ENCODE measurements at regions not wholly inside any gene's neighbourhood (a gene's known extent, or its start where the extent isn't known, plus 50 kb on each side); places are given as distances from the start of the nearest gene placed in this dataset.

DNA sequence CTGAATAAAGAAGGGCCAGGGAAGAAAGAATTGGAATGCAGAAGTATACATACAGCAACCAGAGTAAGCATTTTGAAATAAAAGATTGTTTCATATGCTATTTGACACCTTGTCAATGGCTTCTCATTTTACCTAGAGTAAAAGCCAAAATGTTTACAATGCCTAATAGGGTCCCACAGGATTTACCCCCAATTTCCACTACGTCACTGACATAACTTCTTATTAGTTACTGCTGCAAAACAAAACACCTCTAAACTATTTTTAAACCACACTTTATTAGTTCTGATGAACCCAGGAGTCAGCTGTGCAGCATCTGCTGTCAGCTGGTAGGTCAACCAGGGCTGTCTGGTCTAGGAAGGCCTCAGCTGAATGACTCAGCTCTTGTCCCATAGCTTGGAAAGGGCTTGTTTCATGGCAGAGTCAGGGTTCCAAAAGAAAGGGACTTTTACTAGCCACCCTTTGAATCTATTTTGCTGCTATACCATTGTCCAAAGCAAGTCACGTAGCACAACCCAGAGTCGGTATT, 945.1 kb downstream of the EPHA3 start:
- peaks cover 0 to 3% (median 0%) of the 10 kb centered on the region in 4 experiments; a peak in 1 of 7 replicates for H3K4me1 ChIP-seq (replicated peaks in 1 of 4; ENCODE audit: control insufficient read depth in 3 of 4, insufficient read depth in 4 of 4, low read length in 3 of 4)
- no peaks in the 10 kb centered on the region for H3K36me3 ChIP-seq (ENCODE audit: control insufficient read depth in 2 of 4, insufficient read depth in 4 of 4, low read length in 3 of 4)
- H3K23ac ChIP-seq (ENCODE audit: insufficient read length), result no peak overlapping the region
- ChIA-PET POLR2A (ENCODE audit: partially characterized antibody) (no interaction called here), CTCF (ENCODE audit: partially characterized antibody) (no interaction called here)
- no peak overlapping the region for H3K4me3 ChIP-seq (ENCODE audit: extremely low read depth in 1 of 4, insufficient read depth in 2 of 4, low read depth in 3 of 4, low read length in 4 of 4)
- no peak overlapping the region for H2BK5ac ChIP-seq (ENCODE audit: low read depth, low read length)
- no peak for FAIRE-seq
- H2BK20ac ChIP-seq (ENCODE audit: low read length), result no peak overlapping the region
- no peaks in the 10 kb centered on the region for H3K23me2 ChIP-seq (ENCODE audit: low read depth, low read length)
- H2BK12ac ChIP-seq (ENCODE audit: low read depth, low read length), result no peak overlapping the region
- H3K27ac ChIP-seq (ENCODE audit: low read depth, low read length), result no peak overlapping the region
- DNase-seq (ENCODE audit: low read depth in 1 of 2, low spot score in 2 of 2), result no peak
- H2AK5ac ChIP-seq (ENCODE audit: low read depth, low read length), result no peak overlapping the region
- H2BK15ac ChIP-seq (ENCODE audit: low read length), result no peak overlapping the region
- no peak overlapping the region for H3K56ac ChIP-seq (replicated peaks; ENCODE audit: insufficient read length, low read depth, low read length)
- no peak overlapping the region for H4K8ac ChIP-seq (ENCODE audit: extremely low read depth, insufficient read depth, low read length)
- no peak overlapping the region for H3K9ac ChIP-seq (replicated peaks in 1 of 4; ENCODE audit: extremely low read depth in 1 of 4, low read depth in 3 of 4, low read length in 3 of 4)
- 94 to 100% methylated on average over 1 to 3 of the region's 3 CpGs for WGBS, 2 experiments (ENCODE audit: extremely low coverage in 1 of 2, insufficient coverage in 1 of 2, insufficient read length in 1 of 2, insufficient replicate concordance in 2 of 2, low coverage in 1 of 2, low lambda C conversion rate in 2 of 2, missing lambda C conversion rate in 1 of 2)
- no peaks in the 10 kb centered on the region for H3K9me3 ChIP-seq (ENCODE audit: insufficient read depth in 2 of 2, low read depth in 1 of 2, low read length in 1 of 2)
- H3K4me2 ChIP-seq (ENCODE audit: insufficient read depth in 1 of 2, low read depth in 2 of 2, low read length in 2 of 2), result no peak overlapping the region
- H3K4ac ChIP-seq (replicated peaks; ENCODE audit: insufficient read length, low read depth, low read length), result no peak overlapping the region
- H4K20me1 ChIP-seq (replicated peaks in 1 of 2; ENCODE audit: control insufficient read depth in 1 of 2, insufficient read depth in 2 of 2, low read length in 2 of 2), result no peaks in the 10 kb centered on the region
- no peak overlapping the region for H3K14ac ChIP-seq (ENCODE audit: insufficient read length)
- H3K79me2 ChIP-seq (ENCODE audit: control insufficient read depth in 1 of 2, insufficient read depth in 2 of 2, low read length in 2 of 2), result no peaks in the 10 kb centered on the region
- no peaks in the 10 kb centered on the region for H3K79me1 ChIP-seq (ENCODE audit: low read depth, low read length)
- H4K91ac ChIP-seq (replicated peaks; ENCODE audit: insufficient read length, low read length), result no peak overlapping the region
- no peaks in the 10 kb centered on the region for H3K27me3 ChIP-seq (replicated peaks in 1 of 4; ENCODE audit: control insufficient read depth in 3 of 4, extremely low read depth in 1 of 4, insufficient read depth in 3 of 4, low read length in 3 of 4)
- peak overlapping the region; percentile 62; the same call in 1 of the 2 replicates for H2AFZ ChIP-seq (ENCODE audit: low read length)
- H4K5ac ChIP-seq (ENCODE audit: insufficient read length, low read depth, low read length), result no peak overlapping the region
- no peak overlapping the region for H3K18ac ChIP-seq (ENCODE audit: extremely low read depth, low read length)
- H2BK120ac ChIP-seq (replicated peaks; ENCODE audit: low read depth, low read length), result no peak overlapping the region
- no peak for TF ChIP-seq KDM4A (IDR thresholded peaks at IDR 0.05; ENCODE audit: low read depth, low read length, severe bottlenecking)
- no peak for TF ChIP-seq YY1 (IDR thresholded peaks at IDR 0.05; ENCODE audit: low read depth, low read length)
- TF ChIP-seq TAF7 (optimal IDR thresholded peaks at IDR 0.05; ENCODE audit: borderline replicate concordance, low read depth, low read length), result no peak
- TF ChIP-seq TEAD4 (IDR thresholded peaks at IDR 0.05; ENCODE audit: low read depth, low read length), result no peak
- TF ChIP-seq SP1 (IDR thresholded peaks at IDR 0.05; ENCODE audit: low read depth, low read length), result no peak
- TF ChIP-seq RAD21 (IDR thresholded peaks at IDR 0.05 in 1 of 2, conservative IDR thresholded peaks at IDR 0.05 in 1 of 2; ENCODE audit: low read depth in 2 of 2, low read length in 2 of 2), result no peak
- TF ChIP-seq, protein P1, sequence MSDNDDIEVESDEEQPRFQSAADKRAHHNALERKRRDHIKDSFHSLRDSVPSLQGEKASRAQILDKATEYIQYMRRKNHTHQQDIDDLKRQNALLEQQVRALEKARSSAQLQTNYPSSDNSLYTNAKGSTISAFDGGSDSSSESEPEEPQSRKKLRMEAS (IDR thresholded peaks at IDR 0.05), result no peak
- TF ChIP-seq SP2 (IDR thresholded peaks at IDR 0.05; ENCODE audit: low read length), result no peak
- TF ChIP-seq TBP (IDR thresholded peaks at IDR 0.05; ENCODE audit: low read depth, low read length), result no peak
- TF ChIP-seq, protein P2, sequence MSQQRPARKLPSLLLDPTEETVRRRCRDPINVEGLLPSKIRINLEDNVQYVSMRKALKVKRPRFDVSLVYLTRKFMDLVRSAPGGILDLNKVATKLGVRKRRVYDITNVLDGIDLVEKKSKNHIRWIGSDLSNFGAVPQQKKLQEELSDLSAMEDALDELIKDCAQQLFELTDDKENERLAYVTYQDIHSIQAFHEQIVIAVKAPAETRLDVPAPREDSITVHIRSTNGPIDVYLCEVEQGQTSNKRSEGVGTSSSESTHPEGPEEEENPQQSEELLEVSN (IDR thresholded peaks at IDR 0.05), result no peak
- no peak for TF ChIP-seq TCF12 (IDR thresholded peaks at IDR 0.05; ENCODE audit: low read depth, low read length)
- TF ChIP-seq, protein P3, sequence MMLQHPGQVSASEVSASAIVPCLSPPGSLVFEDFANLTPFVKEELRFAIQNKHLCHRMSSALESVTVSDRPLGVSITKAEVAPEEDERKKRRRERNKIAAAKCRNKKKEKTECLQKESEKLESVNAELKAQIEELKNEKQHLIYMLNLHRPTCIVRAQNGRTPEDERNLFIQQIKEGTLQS (IDR thresholded peaks at IDR 0.05; ENCODE audit: insufficient read depth, low read depth, low read length), result no peak
- TF ChIP-seq EP300 (IDR thresholded peaks at IDR 0.05; ENCODE audit: borderline replicate concordance in 1 of 2, low read depth in 2 of 2, low read length in 2 of 2), result no peak

All from H1 (cell line).